ENCODE measurements at regions not wholly inside any gene's neighbourhood (a gene's known extent, or its start where the extent isn't known, plus 50 kb on each side); places are given as distances from the start of the nearest gene placed in this dataset.
A peak's percentile ranks its signal among the peaks of the same experiment; 100 is the strongest.

- no peaks in the 10 kb centered on the region for H3K4me1 Mint-ChIP-seq
- DNase-seq: no peak
- H3K27me3 ChIP-seq (ENCODE audit: insufficient read depth, low read length): no peaks in the 10 kb centered on the region
- no peaks in the 10 kb centered on the region for H3K9me3 ChIP-seq (ENCODE audit: control insufficient read depth in 1 of 2, low read length in 2 of 2)
- intact Hi-C loops (cut with micrococcal nuclease): no loop called here
- H3K4me1 ChIP-seq (ENCODE audit: insufficient read depth, low read length): no peaks in the 10 kb centered on the region
- no peak overlapping the region for H3K4me3 Mint-ChIP-seq
- POLR2A ChIA-PET (ENCODE audit: partially characterized antibody): no interaction called here
- H3K36me3 ChIP-seq (ENCODE audit: insufficient read depth, low read length): no peaks in the 10 kb centered on the region
- H3K27me3 Mint-ChIP-seq: no peaks in the 10 kb centered on the region
- CTCF ChIA-PET (ENCODE audit: partially characterized antibody): no interaction called here
- no peak overlapping the region for H3K27ac Mint-ChIP-seq
- H3K27ac ChIP-seq (ENCODE audit: low read depth, low read length): no peak overlapping the region
- H3K4me3 ChIP-seq (ENCODE audit: low read length in 2 of 2): no peak overlapping the region
- no peaks in the 10 kb centered on the region for H3K36me3 Mint-ChIP-seq
- peaks cover 2 to 22% (median 10%) of the 10 kb centered on the region in 8 donors for H3K9me3 Mint-ChIP-seq
These were observed 678.1 kb downstream of the MCTP2 start for GRCh38 chr15:94909510-94909909.

DNA sequence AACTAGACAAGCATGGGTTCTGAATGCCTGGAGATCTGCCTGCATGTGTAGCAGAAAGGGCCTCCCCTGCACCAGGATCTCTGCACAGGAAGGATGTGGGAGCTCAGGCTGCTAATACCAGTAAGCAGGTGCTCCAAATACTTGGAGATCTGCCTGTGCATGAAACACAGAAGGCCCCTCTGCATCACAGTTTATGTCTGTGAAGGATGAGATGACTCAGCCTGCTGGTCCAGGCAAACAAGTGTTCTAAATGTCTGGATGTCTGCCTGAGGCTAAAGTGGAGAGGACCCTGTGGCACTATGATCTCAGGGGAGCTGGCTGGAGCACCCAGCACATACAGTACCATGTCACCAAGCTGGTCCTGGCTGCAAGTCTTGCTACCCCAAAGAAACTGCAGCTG is 678.8 kb downstream of the MCTP2 start:
- Mint-ChIP-seq H3K4me3 (no peak overlapping the region), H3K9me3 (peaks cover 2 to 22% (median 10%) of the 10 kb centered on the region in 8 donors), H3K4me1 (no peaks in the 10 kb centered on the region), H3K27ac (no peak overlapping the region), H3K27me3 (no peaks in the 10 kb centered on the region), H3K36me3 (no peaks in the 10 kb centered on the region)
- ChIA-PET CTCF (ENCODE audit: partially characterized antibody) (no interaction called here), POLR2A (ENCODE audit: partially characterized antibody) (no interaction called here)
- Histone ChIP-seq H3K4me1 (ENCODE audit: insufficient read depth, low read length) (no peaks in the 10 kb centered on the region), H3K9me3 (ENCODE audit: control insufficient read depth in 1 of 2, low read length in 2 of 2) (no peaks in the 10 kb centered on the region), H3K36me3 (ENCODE audit: insufficient read depth, low read length) (no peaks in the 10 kb centered on the region), H3K27ac (ENCODE audit: low read depth, low read length) (no peak overlapping the region), H3K4me3 (ENCODE audit: low read length in 2 of 2) (no peak overlapping the region), H3K27me3 (ENCODE audit: insufficient read depth, low read length) (no peaks in the 10 kb centered on the region)
- intact Hi-C loops (cut with micrococcal nuclease): no loop called here
- DNase-seq: no peak

DNA sequence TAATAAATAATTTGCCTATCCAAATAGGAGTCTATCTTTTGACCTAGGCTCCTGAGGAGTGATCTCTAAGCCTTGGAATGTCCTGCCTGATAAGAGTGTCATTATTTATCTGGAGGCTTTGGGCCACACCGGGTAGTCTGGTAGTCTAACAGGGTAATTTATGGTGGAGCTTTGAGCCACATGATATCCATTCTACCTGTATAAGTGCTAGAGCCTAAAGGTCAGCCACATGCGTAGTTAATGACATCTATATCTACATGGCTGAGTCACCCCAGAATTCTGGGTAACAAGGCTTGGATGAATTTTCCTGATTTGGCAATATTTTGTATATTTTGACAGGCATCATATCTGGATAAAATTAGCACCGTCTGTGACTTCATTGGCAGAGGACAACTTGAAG is 681.4 kb downstream of the MCTP2 start:
- Histone ChIP-seq H3K9me3 (ENCODE audit: control insufficient read depth in 1 of 2, low read length in 2 of 2) (no peaks in the 10 kb centered on the region), H3K27me3 (ENCODE audit: insufficient read depth, low read length) (no peaks in the 10 kb centered on the region), H3K4me3 (ENCODE audit: low read length in 2 of 2) (no peak overlapping the region), H3K36me3 (ENCODE audit: insufficient read depth, low read length) (no peaks in the 10 kb centered on the region), H3K4me1 (ENCODE audit: insufficient read depth, low read length) (no peaks in the 10 kb centered on the region), H3K27ac (ENCODE audit: low read depth, low read length) (no peak overlapping the region)
- H3K9me3 Mint-ChIP-seq: peaks cover 0 to 17% (median 10%) of the 10 kb centered on the region in 8 donors
- ChIA-PET CTCF (ENCODE audit: partially characterized antibody) (no interaction called here), POLR2A (ENCODE audit: partially characterized antibody) (no interaction called here)
- no peaks in the 10 kb centered on the region for H3K27me3 Mint-ChIP-seq
- intact Hi-C loops (cut with micrococcal nuclease): no loop called here
- DNase-seq: no peak
- no peaks in the 10 kb centered on the region for H3K36me3 Mint-ChIP-seq
- H3K27ac Mint-ChIP-seq: no peak overlapping the region
- H3K4me3 Mint-ChIP-seq: no peak overlapping the region
- H3K4me1 Mint-ChIP-seq: no peaks in the 10 kb centered on the region

- Mint-ChIP-seq H3K4me3 (no peak overlapping the region), H3K27me3 (no peaks in the 10 kb centered on the region), H3K27ac (peak overlapping the region in 1 of 7 donors; percentile 41), H3K9me3 (peaks cover 0 to 11% (median 3%) of the 10 kb centered on the region in 8 donors), H3K36me3 (no peaks in the 10 kb centered on the region), H3K4me1 (no peaks in the 10 kb centered on the region)
- Histone ChIP-seq H3K27me3 (ENCODE audit: insufficient read depth, low read length) (no peaks in the 10 kb centered on the region), H3K27ac (ENCODE audit: low read depth, low read length) (no peak overlapping the region), H3K4me1 (ENCODE audit: insufficient read depth, low read length) (no peaks in the 10 kb centered on the region), H3K36me3 (ENCODE audit: insufficient read depth, low read length) (no peaks in the 10 kb centered on the region), H3K4me3 (ENCODE audit: low read length in 2 of 2) (no peak overlapping the region), H3K9me3 (ENCODE audit: control insufficient read depth in 1 of 2, low read length in 2 of 2) (no peaks in the 10 kb centered on the region)
- no peak for DNase-seq
- CTCF ChIA-PET (ENCODE audit: partially characterized antibody): no interaction called here
- POLR2A ChIA-PET (ENCODE audit: partially characterized antibody): no interaction called here
- intact Hi-C loops (cut with micrococcal nuclease): no loop called here
These were observed 685.7 kb downstream of the MCTP2 start for GRCh38 chr15:94917068-94917467.

GRCh38 chr15:94921936-94922335 is 690.6 kb downstream of the MCTP2 start:
- no peak overlapping the region for H3K4me3 ChIP-seq (ENCODE audit: low read length in 2 of 2)
- intact Hi-C loops (cut with micrococcal nuclease): no loop called here
- H3K4me1 ChIP-seq (ENCODE audit: insufficient read depth, low read length): no peaks in the 10 kb centered on the region
- Mint-ChIP-seq H3K4me3 (no peak overlapping the region), H3K27me3 (no peaks in the 10 kb centered on the region), H3K36me3 (no peaks in the 10 kb centered on the region), H3K4me1 (no peaks in the 10 kb centered on the region), H3K27ac (no peak overlapping the region), H3K9me3 (peaks cover 0 to 8% (median under 1%) of the 10 kb centered on the region in 8 donors)
- ChIA-PET POLR2A (ENCODE audit: partially characterized antibody) (no interaction called here), CTCF (ENCODE audit: partially characterized antibody) (no interaction called here)
- no peaks in the 10 kb centered on the region for H3K9me3 ChIP-seq (ENCODE audit: control insufficient read depth in 1 of 2, low read length in 2 of 2)
- H3K36me3 ChIP-seq (ENCODE audit: insufficient read depth, low read length): no peaks in the 10 kb centered on the region
- no peak overlapping the region for H3K27ac ChIP-seq (ENCODE audit: low read depth, low read length)
- DNase-seq: no peak
- H3K27me3 ChIP-seq (ENCODE audit: insufficient read depth, low read length): no peaks in the 10 kb centered on the region

DNA sequence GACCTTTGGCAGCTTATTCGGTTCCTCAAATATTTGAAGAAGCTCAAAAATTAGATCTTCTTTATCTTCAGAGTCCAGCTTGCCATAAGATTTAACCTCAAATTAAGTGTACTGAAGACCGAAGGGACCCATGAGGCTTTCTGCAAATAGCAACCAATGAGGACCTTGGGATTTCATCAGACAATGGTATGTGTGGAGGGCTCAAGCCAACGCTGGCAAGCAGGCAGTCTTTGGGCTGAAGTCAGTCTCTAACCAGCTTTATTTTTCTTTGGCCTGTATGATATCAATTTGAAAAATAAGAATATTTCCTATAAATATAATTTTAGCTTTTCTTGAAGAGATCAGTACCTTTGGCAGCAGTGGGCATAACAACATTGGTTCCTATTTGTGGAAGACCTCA is 692.7 kb downstream of the MCTP2 start:
- Mint-ChIP-seq H3K4me3 (no peak overlapping the region), H3K9me3 (peaks cover 0 to 10% (median 2%) of the 10 kb centered on the region in 8 donors), H3K4me1 (no peaks in the 10 kb centered on the region), H3K36me3 (no peaks in the 10 kb centered on the region), H3K27ac (no peak overlapping the region), H3K27me3 (no peaks in the 10 kb centered on the region)
- DNase-seq: no peak
- Histone ChIP-seq H3K9me3 (ENCODE audit: control insufficient read depth in 1 of 2, low read length in 2 of 2) (no peaks in the 10 kb centered on the region), H3K27me3 (ENCODE audit: insufficient read depth, low read length) (no peaks in the 10 kb centered on the region), H3K27ac (ENCODE audit: low read depth, low read length) (no peak overlapping the region), H3K4me1 (ENCODE audit: insufficient read depth, low read length) (no peaks in the 10 kb centered on the region), H3K4me3 (ENCODE audit: low read length in 2 of 2) (no peak overlapping the region), H3K36me3 (ENCODE audit: insufficient read depth, low read length) (no peaks in the 10 kb centered on the region)
- intact Hi-C loops (cut with micrococcal nuclease): no loop called here
- ChIA-PET CTCF (ENCODE audit: partially characterized antibody) (no interaction called here), POLR2A (ENCODE audit: partially characterized antibody) (no interaction called here)

GRCh38 chr15:94924971-94925598 is 693.7 kb downstream of the MCTP2 start:
- no peaks in the 10 kb centered on the region for H3K36me3 Mint-ChIP-seq
- no peaks in the 10 kb centered on the region for H3K27me3 ChIP-seq (ENCODE audit: insufficient read depth, low read length)
- H3K27me3 Mint-ChIP-seq: no peaks in the 10 kb centered on the region
- H3K27ac ChIP-seq (ENCODE audit: low read depth, low read length): no peak overlapping the region
- no peak for DNase-seq
- no peaks in the 10 kb centered on the region for H3K36me3 ChIP-seq (ENCODE audit: insufficient read depth, low read length)
- POLR2A ChIA-PET (ENCODE audit: partially characterized antibody): no interaction called here
- H3K27ac Mint-ChIP-seq: no peak overlapping the region
- CTCF ChIA-PET (ENCODE audit: partially characterized antibody): interaction anchor here (0.7 kb wide), 1 partner anchor 767 kb away, joined by 3 read pairs; no protein-coding TSS in a partner anchor
- intact Hi-C loops (cut with micrococcal nuclease): no loop called here
- H3K9me3 Mint-ChIP-seq: peaks cover 0 to 10% (median 1%) of the 10 kb centered on the region in 8 donors
- H3K9me3 ChIP-seq (ENCODE audit: control insufficient read depth in 1 of 2, low read length in 2 of 2): no peaks in the 10 kb centered on the region
- H3K4me3 Mint-ChIP-seq: no peak overlapping the region
- H3K4me1 ChIP-seq (ENCODE audit: insufficient read depth, low read length): no peaks in the 10 kb centered on the region
- no peak overlapping the region for H3K4me3 ChIP-seq (ENCODE audit: low read length in 2 of 2)
- H3K4me1 Mint-ChIP-seq: no peaks in the 10 kb centered on the region

- no peaks in the 10 kb centered on the region for H3K4me1 Mint-ChIP-seq
- H3K4me3 ChIP-seq (ENCODE audit: low read length in 2 of 2): no peak overlapping the region
- no peaks in the 10 kb centered on the region for H3K4me1 ChIP-seq (ENCODE audit: insufficient read depth, low read length)
- ChIA-PET POLR2A (ENCODE audit: partially characterized antibody) (no interaction called here), CTCF (ENCODE audit: partially characterized antibody) (no interaction called here)
- no peak overlapping the region for H3K27ac ChIP-seq (ENCODE audit: low read depth, low read length)
- H3K4me3 Mint-ChIP-seq: no peak overlapping the region
- H3K27me3 ChIP-seq (ENCODE audit: insufficient read depth, low read length): no peaks in the 10 kb centered on the region
- no peak for DNase-seq
- H3K27me3 Mint-ChIP-seq: no peaks in the 10 kb centered on the region
- H3K9me3 Mint-ChIP-seq: peaks cover 0 to 10% (median under 1%) of the 10 kb centered on the region in 8 donors
- no peaks in the 10 kb centered on the region for H3K9me3 ChIP-seq (ENCODE audit: control insufficient read depth in 1 of 2, low read length in 2 of 2)
- no peak overlapping the region for H3K27ac Mint-ChIP-seq
- H3K36me3 ChIP-seq (ENCODE audit: insufficient read depth, low read length): no peaks in the 10 kb centered on the region
- no peaks in the 10 kb centered on the region for H3K36me3 Mint-ChIP-seq
- intact Hi-C loops (cut with micrococcal nuclease): no loop called here
These were observed 694.3 kb downstream of the MCTP2 start for GRCh38 chr15:94925680-94926079.

All from CD4-positive, alpha-beta memory T cell (primary cell).